Tibial nerve (tissue), 3 donors: ENCODE measurements at regions not wholly inside any gene's neighbourhood (a gene's known extent, or its start where the extent isn't known, plus 50 kb on each side); places are given as distances from the start of the nearest gene placed in this dataset.

Experiments used
- EP300 ChIP-seq, 2 donors: sonication (generic); formaldehyde crosslinking; IDR thresholded peaks; one replicate each; pipeline ENCODE4 v1.6.1; 2017; ENCODE audit warnings: antibody characterized with exemption in 2 of 2, mild to moderate bottlenecking in 1 of 2
- POLR2A ChIP-seq, 2 donors: fragments of 450-650 bp; IDR thresholded peaks; one replicate each; pipeline ENCODE4 v1.6.1; 2017; ENCODE audit warnings: antibody characterized with exemption in 2 of 2, mild to moderate bottlenecking in 2 of 2, moderate library complexity in 2 of 2

GRCh38 chr13:89610881-89611280 is 1736.6 kb upstream of the MIR17HG start:
- no peak for TF ChIP-seq POLR2A (IDR thresholded peaks at IDR 0.05)
- no peak for TF ChIP-seq EP300 (IDR thresholded peaks at IDR 0.05)
